NCI-H2227 (cell line): ENCODE measurements at regions not wholly inside any gene's neighbourhood (a gene's known extent, or its start where the extent isn't known, plus 50 kb on each side); places are given as distances from the start of the nearest gene placed in this dataset.
"Not testable (repeated sequence)": the region's sequence is repeated elsewhere in the genome, so short reads cannot be mapped to it uniquely, and the experiment has no call there.

Experiments
- DNase-seq: peaks from one replicate; lab custom pipeline; 2025; ENCODE audit not compliant: unreplicated experiment; lab: John Stamatoyannopoulos, UW

DNA sequence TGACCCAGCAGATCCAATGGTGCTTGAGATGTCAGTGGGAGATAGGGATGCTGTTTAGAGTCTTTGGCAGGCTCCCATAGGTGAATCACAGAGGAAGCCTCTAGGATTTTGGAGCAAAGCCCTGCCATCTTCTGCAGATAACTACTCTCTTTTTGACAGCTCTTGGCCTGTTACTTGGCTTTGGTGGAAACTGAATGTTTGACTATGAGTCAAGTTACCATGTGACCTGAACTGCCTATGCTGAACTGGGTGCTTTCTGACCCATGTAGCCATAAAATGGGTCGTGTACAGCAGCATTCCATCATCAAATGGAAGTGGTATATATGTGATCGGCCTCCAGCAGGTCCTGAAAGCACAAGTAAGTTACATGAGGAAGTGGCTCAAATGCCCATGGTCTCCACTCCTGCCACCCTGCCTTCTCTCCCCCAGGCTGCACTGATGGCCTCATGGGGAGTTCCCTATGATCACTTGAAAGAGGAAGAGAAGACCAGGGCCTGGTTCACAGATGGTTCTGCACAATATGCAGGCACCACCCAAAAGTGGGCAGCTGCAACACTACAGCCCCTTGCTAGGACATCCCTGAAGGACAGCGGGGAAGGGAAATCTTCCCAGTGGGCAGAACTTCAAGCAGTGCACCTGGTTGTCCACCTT, 105.6 kb upstream of the ZC3H12A start:
- DNase-seq, result not testable (repeated sequence)

DNA sequence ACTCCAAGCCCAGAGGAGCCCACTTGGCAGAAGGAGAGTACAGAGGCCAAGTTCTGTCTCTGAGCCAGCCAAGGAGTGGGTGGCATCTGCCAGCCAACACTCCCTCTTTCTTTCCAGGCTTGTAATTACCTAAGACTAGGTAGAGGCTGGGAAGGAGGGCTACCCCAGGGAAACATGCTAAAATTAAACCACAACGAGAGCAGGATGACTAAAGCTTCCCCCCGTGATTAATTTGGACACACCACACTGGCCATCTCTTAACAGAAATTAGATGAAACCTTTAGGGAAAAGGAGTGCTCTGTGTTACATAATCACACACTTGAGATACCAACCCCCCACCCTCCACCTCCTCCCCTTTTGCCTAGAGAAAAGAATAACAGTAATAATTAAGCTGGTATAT, 102.1 kb upstream of the ZC3H12A start:
- peak; percentile 28 for DNase-seq

DNA sequence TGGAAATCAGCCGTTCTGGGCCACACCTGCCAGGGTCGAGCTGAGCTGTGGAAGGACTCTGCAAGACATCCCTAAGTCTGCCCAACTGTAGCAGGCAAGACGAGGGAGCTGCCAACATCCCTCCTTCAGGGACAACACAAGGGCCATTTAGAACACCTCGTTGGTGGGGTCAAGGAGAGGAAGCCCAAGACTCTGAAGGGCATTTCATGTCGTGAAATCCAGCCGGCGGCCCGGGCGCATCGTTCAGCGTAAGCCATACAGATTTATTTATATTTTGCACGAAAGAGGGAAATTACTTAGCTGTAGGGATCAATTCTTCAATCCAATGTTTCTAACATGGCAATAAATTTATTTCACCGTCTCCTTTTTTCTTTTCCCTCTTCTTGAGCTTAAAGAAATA, 101.7 kb upstream of the ZC3H12A start:
- no peak for DNase-seq

DNA sequence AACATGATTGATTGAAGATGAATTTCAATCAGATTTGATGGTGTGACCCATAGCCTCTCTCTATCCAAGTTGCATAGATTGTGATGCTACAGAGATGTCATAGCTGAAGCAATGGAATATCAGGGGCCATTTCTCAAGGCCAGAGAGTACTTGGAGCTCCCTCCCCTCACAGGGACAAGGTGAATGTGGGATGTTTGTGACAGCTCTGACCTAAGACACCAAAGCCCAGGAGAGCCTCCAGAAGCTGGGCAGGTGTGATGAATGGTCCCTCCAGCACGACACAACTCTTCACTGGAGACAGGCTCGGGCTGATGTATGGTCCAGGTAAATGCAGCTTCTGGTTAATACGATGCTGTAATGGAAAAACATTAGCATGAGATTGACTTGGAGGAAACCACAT, 101.0 kb upstream of the ZC3H12A start:
- DNase-seq, result no peak

DNA sequence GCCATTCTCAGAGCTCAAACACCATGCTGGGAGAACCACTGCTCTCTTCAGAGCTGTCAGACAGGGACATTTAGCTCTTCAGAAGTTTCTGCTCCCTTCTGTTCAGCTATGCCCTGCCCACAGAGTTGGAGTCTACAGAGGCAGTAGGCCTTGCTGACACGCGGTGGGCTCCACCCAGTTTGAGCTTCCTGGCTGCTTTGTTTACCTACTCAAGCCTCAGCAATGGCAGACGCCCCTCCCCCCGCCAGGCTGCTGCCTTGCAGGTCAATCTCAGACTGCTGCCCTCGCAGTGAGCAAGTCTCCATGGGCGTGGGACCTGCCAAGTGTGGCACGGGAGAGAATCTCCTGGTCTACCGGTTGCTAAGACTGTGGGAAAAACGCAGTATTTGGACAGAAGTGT, 93.8 kb upstream of the ZC3H12A start:
- DNase-seq, result not testable (repeated sequence)

DNA sequence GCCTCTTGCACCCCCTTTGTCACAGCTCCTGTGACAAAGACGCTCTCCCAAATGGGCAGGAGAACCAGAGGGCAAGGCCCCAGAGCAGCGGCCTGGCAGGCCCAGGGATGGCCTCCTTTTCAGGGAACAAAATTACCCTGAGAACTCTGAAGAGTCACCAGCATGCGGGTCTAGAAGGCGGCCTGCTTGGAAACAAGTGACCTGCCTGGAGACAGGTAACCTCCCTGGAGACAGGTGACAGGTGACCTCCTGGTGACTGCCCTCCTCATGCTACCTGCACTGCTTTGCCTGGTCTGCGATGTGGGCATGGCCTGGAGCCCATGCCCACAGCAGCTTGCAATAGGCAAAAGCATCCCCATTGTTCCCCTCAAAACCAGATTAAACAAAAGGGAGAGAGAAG, 86.5 kb upstream of the ZC3H12A start:
- no peak for DNase-seq

DNA sequence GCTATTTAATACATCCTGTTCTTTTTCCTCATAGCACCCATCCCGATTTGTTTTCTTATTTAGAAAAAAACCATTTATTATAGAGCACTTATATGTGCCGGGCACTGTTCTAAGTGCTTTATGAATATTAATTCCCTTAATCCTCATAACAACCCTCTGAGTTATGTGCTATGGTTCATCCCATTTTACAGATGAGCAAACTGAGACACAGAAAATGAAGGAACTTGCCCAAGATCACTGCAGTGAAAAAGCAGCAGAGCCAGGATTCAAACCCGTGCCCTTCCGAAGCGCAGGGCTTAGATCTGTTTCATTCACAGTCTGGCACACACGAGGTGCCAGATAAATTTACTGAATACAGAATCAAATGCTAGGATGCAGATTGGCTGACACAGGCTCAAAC, 85.1 kb upstream of the ZC3H12A start:
- no peak for DNase-seq

DNA sequence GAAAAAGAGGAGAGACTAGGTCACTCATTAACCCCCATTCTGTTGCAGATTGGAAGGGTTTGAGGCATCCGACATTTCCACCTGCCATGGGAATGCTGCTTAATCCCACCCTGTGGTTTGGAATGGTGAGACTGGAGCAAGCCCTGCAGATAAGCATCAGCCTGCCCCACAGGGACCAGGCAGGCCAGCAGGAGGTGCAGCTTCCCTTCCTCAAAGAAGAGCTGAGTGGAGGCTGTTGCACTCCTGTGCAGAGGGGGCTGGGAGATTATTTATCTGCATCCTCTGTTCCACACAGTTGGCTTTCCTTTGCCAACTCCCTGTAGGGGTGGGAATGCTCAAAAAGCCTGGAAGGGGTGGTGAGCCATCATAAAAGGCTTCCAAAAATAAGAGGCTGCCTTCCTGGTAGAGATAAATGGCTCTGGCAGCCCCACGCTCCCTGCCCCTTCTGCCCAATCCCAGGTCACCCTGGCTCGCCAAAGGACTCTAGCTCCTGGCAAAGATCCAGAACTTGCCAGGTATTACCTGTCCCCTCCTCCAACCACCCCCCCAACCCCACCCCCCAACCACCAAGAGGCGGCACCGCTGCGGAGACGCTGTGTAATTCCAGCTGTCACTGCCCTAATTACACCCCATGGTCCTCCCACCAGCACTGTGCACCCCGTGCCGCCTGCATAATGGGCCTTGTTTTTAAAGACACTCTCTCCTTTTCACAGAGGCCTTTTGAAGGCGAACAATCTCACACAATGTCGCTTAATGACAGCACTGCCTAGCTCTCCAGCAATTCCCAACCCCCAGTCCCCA, 83.0 kb upstream of the ZC3H12A start:
- DNase-seq, result peak; percentile 95

DNA sequence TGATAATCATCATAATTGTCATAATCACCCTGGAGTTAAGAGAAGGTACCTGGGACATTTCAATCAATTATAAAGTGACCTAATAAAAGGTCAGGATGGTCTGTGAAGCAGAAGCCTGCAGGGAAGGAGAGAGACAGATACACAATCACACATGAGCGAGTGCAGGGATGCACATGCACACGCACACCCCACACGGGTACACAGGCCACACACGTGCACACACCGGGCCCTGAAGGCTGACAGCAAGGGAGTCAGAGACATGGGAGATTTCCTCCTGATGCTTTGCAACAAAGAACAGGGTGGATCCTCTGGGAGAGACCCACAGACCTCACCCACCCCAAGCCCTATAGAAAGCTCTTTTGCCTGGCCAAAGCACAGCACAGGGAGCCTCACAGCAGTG, 82.3 kb upstream of the ZC3H12A start:
- peak; percentile 93 for DNase-seq

DNA sequence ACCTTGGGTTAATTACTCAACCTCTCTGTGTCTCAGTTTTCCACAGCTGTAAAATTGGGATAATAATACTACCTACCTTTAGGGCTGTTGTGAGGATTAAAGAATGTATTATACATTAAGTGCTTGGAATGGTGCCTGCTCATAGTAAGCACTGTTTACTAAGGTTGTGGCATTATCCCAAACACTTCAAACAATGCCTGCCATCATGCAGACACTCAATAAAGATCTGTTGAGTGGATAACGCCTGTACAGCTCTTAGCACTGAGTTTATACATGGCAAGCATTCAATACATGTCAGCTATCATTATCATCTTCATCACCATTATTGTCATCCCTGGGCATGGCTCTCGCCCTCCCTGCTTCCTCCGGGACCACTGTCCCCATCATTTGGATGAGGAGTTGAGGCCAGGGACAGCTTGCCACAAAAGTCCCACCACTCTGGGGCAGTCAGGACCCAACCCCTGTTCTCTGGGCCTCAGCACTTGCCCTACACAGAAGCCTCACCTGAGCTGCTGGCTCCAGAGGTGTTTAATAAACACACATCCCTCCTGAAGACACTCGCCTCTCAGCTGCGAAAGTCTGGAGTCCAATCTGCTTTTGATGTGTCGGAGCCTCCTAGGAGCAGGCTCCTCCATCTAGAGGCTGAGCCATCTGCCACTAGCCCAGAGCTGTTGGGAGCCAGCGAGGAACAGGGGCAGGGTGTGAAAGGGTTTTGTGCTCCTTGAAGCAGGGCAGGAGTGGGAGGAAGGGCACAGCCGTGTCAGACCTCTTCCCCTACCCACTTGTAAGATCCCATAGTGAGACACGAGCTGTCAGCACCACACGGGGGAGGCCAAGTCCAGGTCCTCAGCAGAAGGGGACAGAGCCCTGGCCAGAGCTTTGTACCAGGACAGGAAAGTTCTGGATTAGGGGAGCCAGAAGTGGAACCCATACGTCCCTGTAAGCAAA, 80.9 kb upstream of the ZC3H12A start:
- DNase-seq, result peak; percentile 41

DNA sequence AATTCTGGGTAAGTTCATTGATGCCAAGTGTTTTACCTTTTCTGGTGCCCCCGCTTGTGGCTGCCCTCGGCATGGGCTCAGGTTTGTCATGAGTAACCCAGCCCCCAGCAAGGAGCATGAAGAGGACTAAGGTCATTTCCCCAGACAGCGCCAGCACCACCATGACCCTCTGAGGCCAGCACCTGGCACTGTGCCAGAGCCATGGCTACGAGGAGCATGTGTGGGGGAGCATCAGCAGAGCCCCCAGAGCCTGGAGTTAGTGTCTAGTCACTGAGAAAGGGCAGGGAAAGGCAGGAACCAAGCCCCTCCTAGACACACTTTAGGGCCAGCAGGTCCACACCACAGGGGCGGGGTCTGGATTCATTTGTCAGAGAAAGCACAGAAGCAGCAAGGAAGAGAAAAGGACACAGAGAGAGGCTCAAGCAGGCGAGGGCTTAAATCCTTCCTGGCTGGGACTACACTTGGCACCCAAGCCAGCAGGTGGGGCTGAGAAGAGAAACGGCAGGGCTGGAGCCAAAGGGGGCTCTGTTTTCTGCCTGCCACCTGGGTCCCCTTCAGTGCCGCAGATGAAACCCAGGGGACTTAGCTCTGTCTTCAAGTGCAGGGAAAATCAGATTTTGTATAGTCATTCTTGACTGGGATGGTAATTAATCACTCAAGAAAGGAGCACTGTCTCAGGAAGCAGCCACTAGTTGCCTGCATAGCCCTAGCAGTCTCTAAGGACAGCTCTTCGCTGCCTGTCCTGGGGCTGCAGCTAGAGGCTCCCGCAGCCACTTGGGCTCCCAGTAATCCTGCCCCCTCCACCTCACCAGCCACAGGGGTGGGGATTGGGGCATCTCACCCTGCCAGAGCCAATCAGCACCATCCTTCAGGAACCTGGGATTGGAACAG, 79.6 kb upstream of the ZC3H12A start:
- peak; percentile 86 for DNase-seq

DNA sequence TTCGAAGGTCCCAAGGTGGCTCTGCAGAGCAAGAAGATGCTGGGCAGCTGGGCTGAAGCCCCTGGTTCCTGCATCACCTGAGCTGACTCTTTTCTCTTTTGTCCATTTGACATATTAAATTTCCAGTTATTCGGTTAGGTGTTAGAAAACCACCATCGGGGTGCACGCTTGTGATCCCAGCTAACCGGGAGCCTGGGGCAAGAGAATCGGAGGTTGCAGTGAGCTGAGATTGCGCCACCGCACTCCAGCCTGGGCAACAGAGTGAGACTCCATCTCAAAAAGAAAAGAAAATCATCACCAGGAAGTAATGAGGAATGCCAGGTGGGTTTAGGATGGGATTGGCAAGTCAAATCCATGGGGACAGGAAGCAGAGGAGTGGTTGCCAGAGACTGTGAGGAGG, 76.3 kb upstream of the ZC3H12A start:
- no peak for DNase-seq

DNA sequence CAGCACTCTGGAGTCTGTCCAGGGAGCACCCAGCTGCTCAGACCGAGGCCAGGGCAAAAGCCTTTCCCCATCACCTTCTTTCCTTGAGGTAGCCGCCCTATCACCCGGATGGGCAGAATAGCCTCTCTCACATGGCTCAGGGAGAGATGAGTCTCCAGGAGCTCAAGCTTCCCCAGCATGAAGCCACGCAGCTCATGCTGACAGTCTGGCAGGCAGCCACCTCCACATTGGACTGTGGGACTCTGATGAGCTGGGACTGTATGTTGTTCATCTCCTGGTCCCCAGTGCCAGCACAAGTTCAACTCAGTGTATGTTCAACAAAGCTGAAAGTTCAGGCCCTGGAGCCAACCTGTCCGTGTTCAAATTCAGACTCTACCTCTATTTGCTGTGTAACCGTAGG, 75.2 kb upstream of the ZC3H12A start:
- no peak for DNase-seq

DNA sequence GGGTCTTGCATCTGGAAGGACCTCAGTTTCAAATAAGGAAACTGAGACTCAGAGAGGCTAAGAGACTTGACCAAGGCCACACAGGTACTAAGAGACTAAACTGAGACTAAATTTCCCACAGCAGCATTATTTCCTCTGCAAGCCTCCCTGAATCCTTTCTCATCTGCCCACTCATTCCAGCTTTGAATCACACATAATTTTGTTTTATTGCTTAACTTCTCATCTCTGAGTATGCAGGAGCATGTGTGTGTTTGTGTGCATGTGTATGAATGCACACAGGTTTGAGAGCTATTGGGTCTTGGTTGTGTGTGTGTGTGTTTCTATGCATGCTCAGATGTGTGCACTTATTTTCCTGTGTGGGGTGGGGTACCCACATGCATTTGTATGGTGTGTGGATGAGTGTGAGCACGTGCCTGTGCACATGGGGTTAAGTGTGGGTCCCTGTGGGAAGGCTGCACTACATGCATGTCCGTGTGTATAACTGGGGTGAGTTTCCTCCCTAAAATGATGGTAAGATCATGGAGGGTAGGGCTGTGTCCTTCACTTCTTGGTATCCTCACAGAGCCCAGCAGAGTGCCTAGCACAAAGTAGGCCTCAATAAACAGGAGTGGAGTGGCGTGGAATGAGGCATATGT, 74.4 kb upstream of the ZC3H12A start:
- DNase-seq, result no peak

DNA sequence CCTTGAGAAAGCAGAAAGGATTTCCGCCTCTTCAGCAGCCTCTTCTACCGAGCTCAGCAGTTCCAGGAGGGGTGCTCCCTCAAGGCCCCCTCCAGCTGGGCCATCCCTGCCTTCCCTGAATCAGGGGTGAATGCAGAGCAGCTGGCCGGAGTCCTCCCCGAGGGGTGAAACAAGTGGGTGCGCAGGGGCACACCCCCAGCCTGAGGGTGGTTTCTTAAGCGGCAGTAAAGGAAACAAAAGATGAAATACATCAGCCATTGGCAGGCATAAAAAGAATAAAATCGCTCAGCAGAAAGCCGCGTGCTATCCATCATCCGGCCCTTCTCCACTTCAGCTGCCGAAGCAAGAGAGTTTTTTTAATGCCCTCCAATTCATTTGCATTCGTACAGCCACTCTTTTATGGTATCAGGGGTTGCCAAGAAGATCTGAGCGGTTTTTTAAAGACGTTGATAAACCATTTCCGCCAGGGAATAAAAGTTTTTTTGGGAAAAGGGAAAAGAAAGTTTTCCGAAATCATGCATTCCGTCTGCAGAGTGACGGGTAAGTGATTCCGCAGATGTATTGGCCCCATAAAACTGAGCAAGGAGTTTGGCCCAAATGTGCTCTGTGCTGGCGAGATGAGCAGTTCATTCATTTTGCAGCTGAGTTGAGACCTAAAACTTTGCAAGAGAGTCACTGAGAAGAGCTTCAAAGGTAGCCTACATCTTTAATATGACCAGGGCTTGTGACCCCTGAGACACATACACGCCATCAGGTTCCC, 73.7 kb upstream of the ZC3H12A start:
- DNase-seq, result no peak

DNA sequence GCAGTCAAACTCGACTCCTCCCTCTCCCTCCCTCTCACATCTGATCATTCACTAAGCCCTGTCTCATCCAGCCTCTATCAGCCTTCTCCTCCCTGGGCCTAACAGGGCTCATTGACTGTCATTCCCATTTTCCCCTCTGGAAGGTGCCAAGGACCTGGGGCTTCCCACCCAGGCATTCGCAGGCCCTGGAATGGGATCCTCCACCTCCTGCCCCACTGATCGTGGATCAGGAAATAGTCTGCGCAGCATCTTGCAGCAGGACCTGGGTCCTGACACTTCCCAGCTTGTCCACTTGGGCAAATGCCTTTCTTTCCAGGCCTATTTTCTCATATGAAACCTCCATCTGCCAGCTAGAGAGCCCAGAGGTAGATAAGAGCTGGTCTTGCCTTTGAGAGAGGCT, 71.2 kb upstream of the ZC3H12A start:
- peak; percentile 20 for DNase-seq

DNA sequence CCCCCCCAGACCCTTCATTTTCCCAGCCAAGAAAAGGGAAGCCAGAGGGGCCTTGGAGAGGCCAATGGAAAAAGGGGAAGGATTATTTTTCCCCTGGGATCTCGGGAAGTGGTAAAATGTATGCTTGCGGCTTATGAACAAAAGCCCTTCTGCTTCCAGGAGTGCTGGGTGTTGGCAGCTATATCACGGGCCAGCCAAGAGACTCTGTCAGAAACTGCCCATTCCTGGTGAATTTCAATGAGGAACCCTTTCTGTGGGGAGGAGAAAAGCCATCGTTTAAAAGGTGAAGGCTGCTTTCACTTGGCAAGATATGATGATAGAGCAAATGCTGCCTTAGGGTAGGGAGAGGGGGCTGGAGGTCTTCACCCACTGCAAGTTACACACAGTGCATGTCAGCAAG, 69.7 kb upstream of the ZC3H12A start:
- DNase-seq, result no peak

DNA sequence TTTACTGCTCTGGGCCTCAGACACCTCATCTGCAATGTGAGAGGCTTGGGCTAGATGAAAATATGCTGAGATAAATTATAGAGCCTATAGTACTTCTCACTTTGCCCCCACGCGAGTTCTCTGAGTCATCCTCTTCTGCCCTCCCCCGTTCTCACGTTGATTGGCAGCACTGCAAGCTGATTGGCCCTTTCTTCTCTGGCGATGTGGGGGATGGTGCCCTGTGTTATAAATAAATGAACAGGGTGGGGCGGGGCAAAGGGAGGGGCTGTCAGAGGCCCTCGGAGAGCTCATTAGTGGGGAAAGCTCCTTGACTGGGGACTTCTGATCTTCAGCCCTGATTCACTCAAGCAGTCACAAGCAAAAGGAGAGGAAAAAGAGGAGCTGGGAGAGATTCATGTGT, 64.3 kb upstream of the ZC3H12A start:
- peak; percentile 74 for DNase-seq

DNA sequence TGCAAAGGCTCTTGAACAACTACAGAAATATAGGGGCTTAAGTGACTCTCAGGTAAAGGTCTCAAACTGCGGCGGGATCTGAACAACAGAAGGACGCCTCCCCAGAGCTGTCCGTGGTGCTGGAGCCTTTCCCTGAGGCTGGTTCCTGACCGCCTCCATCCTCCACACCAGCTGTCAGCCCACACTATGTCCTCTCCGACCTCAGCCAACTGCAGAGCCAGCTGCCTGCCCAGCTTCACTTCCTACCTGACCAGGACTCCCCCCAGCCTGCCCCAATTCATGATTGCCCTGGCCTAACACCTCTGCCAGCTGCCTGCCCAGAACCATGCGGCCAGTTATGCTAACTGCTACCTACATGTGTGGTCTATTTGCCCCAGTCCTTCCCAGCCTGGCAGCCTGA, 63.6 kb upstream of the ZC3H12A start:
- no peak for DNase-seq
